Activated CD8-positive, alpha-beta T cell treated with anti-CD3 and anti-CD28 coated beads for 36 hours (primary cell): ENCODE measurements at regions not wholly inside any gene's neighbourhood (a gene's known extent, or its start where the extent isn't known, plus 50 kb on each side); places are given as distances from the start of the nearest gene placed in this dataset.

Experiments
- ATAC-seq: fragments of 200-7000 bp; cut with Tn5 transposase; one replicate; pipeline ENCODE4 v1.10.0; 2021; ENCODE audit warnings: mild to moderate bottlenecking, moderate library complexity
- CTCF ChIA-PET: fragments of 350-600 bp; sonication (Branson Sonifier 250); formaldehyde crosslinking; loops from one replicate; lab custom pipeline; 2021; ENCODE audit warnings: antibody characterized with exemption; lab: Charles Lee
- POLR2A ChIA-PET: fragments of 350-600 bp; sonication (Branson Sonifier 250); formaldehyde crosslinking; loops from one replicate; lab custom pipeline; 2021; ENCODE audit warnings: antibody characterized with exemption; lab: Charles Lee
- DNase-seq: peaks from one replicate; pipeline ENCODE4 v3.0.0-alpha.2; 2020
- H3K27ac Mint-ChIP-seq: one replicate; pipeline ENCODE4 v1.8.0; 2021; ENCODE audit warnings: mild to moderate bottlenecking, mixed read lengths
- H3K27me3 Mint-ChIP-seq: one replicate; pipeline ENCODE4 v1.8.0; 2021; ENCODE audit warnings: mixed read lengths
- H3K36me3 Mint-ChIP-seq: one replicate; pipeline ENCODE4 v1.8.0; 2021; ENCODE audit warnings: low read depth, mixed read lengths
- H3K4me1 Mint-ChIP-seq: one replicate; pipeline ENCODE4 v1.8.0; 2021; ENCODE audit warnings: low read depth, mixed read lengths
- H3K4me3 Mint-ChIP-seq: one replicate; pipeline ENCODE4 v1.8.0; 2021; ENCODE audit warnings: mild to moderate bottlenecking, moderate library complexity, mixed read lengths
- H3K9me3 Mint-ChIP-seq: one replicate; pipeline ENCODE4 v1.8.0; 2021; ENCODE audit warnings: mixed read lengths
- intact Hi-C: fragments of 100-400 bp; cut with micrococcal nuclease; formaldehyde crosslinking; loops from one replicate; pipeline ENCODE4 v1.10.0; 2022
- TF ChIP-seq, protein P1 (sequence below): fragments of 200-600 bp; IDR thresholded peaks from one replicate; pipeline ENCODE4 v1.8.0; 2022; ENCODE audit warnings: antibody characterized with exemption, mild to moderate bottlenecking

DNA sequence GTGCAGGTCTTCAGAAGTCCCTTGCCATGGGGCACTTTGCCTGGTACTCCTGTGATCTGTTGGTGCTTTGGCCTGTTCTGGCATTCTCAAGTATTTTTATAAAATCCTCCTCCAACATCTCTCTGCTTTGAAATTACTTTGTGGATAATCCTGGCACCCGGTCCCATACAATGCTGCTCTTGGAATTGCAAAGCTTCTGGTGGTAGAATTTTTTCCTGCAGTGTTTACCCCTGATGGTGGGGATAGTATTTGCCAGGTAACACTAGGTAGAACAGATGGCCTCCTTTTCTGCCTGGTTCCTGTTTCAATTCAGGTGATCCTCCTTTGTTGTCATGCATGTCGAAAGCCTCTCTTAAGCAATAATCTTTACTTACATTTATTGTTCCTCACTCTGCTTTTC, 109.8 kb upstream of the ATP10B start:
- Mint-ChIP-seq H3K4me1 (no peaks in the 10 kb centered on the region), H3K4me3 (no peak overlapping the region), H3K27me3 (peaks cover 8% of the 10 kb centered on the region), H3K27ac (no peak overlapping the region), H3K9me3 (no peaks in the 10 kb centered on the region), H3K36me3 (no peaks in the 10 kb centered on the region)
- TF ChIP-seq, protein P1, sequence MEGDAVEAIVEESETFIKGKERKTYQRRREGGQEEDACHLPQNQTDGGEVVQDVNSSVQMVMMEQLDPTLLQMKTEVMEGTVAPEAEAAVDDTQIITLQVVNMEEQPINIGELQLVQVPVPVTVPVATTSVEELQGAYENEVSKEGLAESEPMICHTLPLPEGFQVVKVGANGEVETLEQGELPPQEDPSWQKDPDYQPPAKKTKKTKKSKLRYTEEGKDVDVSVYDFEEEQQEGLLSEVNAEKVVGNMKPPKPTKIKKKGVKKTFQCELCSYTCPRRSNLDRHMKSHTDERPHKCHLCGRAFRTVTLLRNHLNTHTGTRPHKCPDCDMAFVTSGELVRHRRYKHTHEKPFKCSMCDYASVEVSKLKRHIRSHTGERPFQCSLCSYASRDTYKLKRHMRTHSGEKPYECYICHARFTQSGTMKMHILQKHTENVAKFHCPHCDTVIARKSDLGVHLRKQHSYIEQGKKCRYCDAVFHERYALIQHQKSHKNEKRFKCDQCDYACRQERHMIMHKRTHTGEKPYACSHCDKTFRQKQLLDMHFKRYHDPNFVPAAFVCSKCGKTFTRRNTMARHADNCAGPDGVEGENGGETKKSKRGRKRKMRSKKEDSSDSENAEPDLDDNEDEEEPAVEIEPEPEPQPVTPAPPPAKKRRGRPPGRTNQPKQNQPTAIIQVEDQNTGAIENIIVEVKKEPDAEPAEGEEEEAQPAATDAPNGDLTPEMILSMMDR = no peak
- ChIA-PET POLR2A (no interaction called here), CTCF (no interaction called here)
- intact Hi-C loops = no loop called here
- no peak for ATAC-seq
- no peak for DNase-seq

DNA sequence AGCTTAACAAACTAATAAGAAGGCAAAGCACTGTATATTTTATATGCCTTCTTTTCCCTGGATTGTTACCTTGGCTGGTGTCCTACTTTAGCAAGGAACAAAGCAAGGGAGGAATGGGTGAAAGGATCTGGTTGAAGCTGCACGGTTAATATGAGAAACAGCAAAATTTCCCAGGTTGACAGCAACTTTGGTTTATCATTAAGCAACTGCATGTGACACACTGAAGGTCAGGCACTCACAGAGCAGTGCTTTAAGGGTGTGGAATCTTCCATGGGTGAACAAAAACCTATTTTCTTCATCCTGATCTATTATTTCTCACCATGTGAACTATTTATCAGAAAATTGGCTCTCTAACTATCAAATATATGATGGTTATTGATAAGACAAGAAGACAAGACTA, 109.0 kb upstream of the ATP10B start:
- Mint-ChIP-seq H3K4me3 (no peak overlapping the region), H3K9me3 (no peaks in the 10 kb centered on the region), H3K4me1 (no peaks in the 10 kb centered on the region), H3K27me3 (peaks cover 8% of the 10 kb centered on the region), H3K27ac (no peak overlapping the region), H3K36me3 (no peaks in the 10 kb centered on the region)
- no peak for ATAC-seq
- ChIA-PET POLR2A (no interaction called here), CTCF (no interaction called here)
- intact Hi-C loops = no loop called here
- no peak for DNase-seq
- TF ChIP-seq, protein P1 = no peak

DNA sequence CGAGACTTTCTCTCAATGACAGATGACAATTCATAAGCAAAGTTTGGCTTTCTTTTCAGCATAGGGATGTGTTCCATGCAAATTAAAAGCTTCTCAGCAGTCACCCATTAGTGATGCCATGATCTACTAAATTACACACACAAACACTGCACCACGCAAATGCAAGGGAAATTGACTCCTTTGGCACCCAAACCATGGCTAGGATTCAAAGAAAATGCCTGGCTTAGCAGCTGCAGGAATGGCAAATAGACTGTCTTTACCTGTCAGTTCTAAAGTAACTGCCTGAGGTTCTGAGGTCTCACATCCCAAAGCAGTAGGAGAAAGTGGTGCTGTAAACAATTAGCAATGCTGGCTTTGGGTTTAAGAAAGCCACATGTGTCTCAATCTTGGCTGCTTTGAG, 108.6 kb upstream of the ATP10B start:
- no peak for DNase-seq
- ChIA-PET POLR2A (no interaction called here), CTCF (no interaction called here)
- Mint-ChIP-seq H3K4me3 (no peak overlapping the region), H3K36me3 (no peaks in the 10 kb centered on the region), H3K4me1 (no peaks in the 10 kb centered on the region), H3K9me3 (no peaks in the 10 kb centered on the region), H3K27ac (no peak overlapping the region), H3K27me3 (peaks cover 8% of the 10 kb centered on the region)
- intact Hi-C loops = no loop called here
- no peak for ATAC-seq
- TF ChIP-seq, protein P1 = no peak

DNA sequence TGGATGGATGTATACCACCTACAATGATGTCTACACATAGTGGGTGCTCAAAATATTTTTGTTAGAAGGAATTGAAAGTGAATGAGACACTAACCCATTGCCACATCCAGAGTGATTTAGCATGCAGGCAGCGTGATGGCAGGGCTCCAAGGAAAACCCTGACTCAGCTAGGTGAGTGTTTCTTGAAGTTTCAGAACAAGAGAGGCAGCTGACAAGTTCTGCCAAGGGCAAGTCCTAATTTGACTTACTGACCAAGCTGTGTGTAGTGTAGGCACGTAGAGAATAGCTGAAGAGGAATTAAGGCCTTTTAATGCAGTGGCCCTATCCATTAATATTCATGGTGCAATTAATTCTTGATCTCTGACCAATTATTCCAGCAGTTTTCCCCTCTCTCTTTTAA, 107.8 kb upstream of the ATP10B start:
- Mint-ChIP-seq H3K27ac (no peak overlapping the region), H3K4me3 (no peak overlapping the region), H3K27me3 (peaks cover 6% of the 10 kb centered on the region), H3K9me3 (no peaks in the 10 kb centered on the region), H3K36me3 (no peaks in the 10 kb centered on the region), H3K4me1 (no peaks in the 10 kb centered on the region)
- POLR2A ChIA-PET = no interaction called here
- TF ChIP-seq, protein P1 = no peak
- DNase-seq (no peak), ATAC-seq (no peak)
- intact Hi-C loops = no loop called here
- CTCF ChIA-PET = no interaction called here

DNA sequence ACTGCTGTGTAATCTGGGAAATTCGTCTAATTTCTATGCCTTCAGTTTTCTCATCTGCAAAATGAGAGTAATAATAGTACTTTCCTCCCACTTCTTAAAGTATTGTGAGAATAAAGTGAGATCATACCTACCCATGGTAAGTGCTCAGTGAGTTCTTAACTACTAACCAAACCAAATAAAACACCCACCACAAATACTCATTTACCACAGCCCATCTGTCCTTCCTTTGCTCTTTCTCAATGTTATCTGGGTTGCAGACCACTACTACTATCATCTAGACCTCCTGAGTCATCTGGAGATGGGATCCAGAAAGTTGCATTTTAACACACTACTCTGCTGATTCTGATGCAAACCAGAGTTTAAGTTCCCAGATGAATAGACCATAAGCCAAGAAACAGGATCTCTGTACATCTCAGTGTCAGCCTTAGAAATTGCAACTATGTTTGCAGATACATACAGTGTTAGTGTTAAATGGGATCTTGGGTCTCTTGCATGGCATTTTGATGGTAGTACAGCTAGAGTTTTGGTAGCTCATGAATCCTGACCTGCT, 105.4 kb upstream of the ATP10B start:
- no peak overlapping the region for H3K4me3 Mint-ChIP-seq
- H3K27ac Mint-ChIP-seq = no peak overlapping the region
- peaks cover 6% of the 10 kb centered on the region for H3K27me3 Mint-ChIP-seq
- ATAC-seq = no peak
- TF ChIP-seq, protein P1 = no peak
- no peaks in the 10 kb centered on the region for H3K9me3 Mint-ChIP-seq
- no peaks in the 10 kb centered on the region for H3K4me1 Mint-ChIP-seq
- DNase-seq = no peak
- POLR2A ChIA-PET = no interaction called here
- no peaks in the 10 kb centered on the region for H3K36me3 Mint-ChIP-seq
- CTCF ChIA-PET = no interaction called here
- intact Hi-C loops = no loop called here
